Activated naive CD8-positive, alpha-beta T cell (primary cell): ENCODE measurements at regions not wholly inside any gene's neighbourhood (a gene's known extent, or its start where the extent isn't known, plus 50 kb on each side); places are given as distances from the start of the nearest gene placed in this dataset.
A peak's percentile ranks its signal among the peaks of the same experiment; 100 is the strongest.

Source experiments
- H3K27ac Mint-ChIP-seq: one replicate; pipeline ENCODE4 v1.8.0; 2021; ENCODE audit warnings: mixed read lengths
- H3K27me3 Mint-ChIP-seq: one replicate; pipeline ENCODE4 v1.8.0; 2021; ENCODE audit warnings: mixed read lengths
- H3K36me3 Mint-ChIP-seq: one replicate; pipeline ENCODE4 v1.8.0; 2021; ENCODE audit warnings: mixed read lengths
- H3K4me1 Mint-ChIP-seq: one replicate; pipeline ENCODE4 v1.8.0; 2021; ENCODE audit warnings: low read depth, mixed read lengths
- H3K4me3 Mint-ChIP-seq: one replicate; pipeline ENCODE4 v1.8.0; 2021; ENCODE audit warnings: mild to moderate bottlenecking, mixed read lengths
- H3K9me3 Mint-ChIP-seq: one replicate; pipeline ENCODE4 v1.8.0; 2021; ENCODE audit warnings: low read depth, mixed read lengths

DNA sequence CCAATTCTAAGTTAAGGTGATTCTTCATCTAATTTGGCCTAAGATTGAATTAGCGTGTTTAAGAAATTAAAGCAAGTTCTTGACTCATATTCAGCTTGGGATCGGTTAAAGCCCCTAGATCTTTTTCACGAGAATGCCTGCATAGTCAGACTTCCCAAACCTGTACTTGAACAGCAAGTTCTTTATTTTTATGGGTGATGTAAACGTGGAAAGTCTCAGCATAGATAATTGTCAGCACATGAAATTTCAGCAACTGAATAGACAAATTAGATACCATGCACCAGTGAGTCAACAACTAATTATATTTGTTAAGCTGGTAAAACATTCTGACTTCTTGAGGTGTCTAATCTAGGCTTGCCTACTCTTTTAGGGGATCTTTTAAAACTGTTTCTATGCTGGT, 183.1 kb upstream of the TNFAIP3 start:
- Mint-ChIP-seq H3K9me3 (no peaks in the 10 kb centered on the region), H3K27me3 (peaks cover 4% of the 10 kb centered on the region), H3K4me1 (peaks cover 5% of the 10 kb centered on the region), H3K27ac (no peak overlapping the region), H3K36me3 (no peaks in the 10 kb centered on the region), H3K4me3 (no peak overlapping the region)

- Mint-ChIP-seq H3K9me3 (no peaks in the 10 kb centered on the region), H3K27ac (no peak overlapping the region), H3K27me3 (no peaks in the 10 kb centered on the region), H3K4me1 (peaks cover 1% of the 10 kb centered on the region), H3K36me3 (no peaks in the 10 kb centered on the region), H3K4me3 (no peak overlapping the region)
These were observed 181.2 kb upstream of the TNFAIP3 start for GRCh38 chr6:137685798-137686375.

DNA sequence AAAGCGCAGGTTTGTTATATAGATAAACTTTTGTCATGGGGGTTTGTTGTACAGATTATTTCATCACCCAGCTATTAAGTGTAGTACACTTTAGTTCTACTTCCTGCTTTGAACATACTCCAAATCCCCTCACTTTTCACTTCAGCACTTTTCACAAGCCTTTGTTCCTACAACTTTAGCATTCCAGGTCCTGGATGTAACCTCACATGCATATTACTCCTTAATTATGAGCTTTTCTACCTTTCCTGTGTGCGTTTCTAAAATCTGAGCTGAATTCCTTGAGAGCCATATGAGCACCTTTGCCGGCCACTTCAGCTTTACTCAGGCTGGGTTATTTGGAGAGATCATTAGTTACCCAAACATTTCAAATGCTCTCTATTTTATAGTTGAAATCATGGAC, 179.2 kb upstream of the TNFAIP3 start:
- Mint-ChIP-seq H3K4me3 (no peak overlapping the region), H3K36me3 (no peaks in the 10 kb centered on the region), H3K27ac (no peak overlapping the region), H3K9me3 (no peaks in the 10 kb centered on the region), H3K4me1 (no peaks in the 10 kb centered on the region), H3K27me3 (no peaks in the 10 kb centered on the region)

DNA sequence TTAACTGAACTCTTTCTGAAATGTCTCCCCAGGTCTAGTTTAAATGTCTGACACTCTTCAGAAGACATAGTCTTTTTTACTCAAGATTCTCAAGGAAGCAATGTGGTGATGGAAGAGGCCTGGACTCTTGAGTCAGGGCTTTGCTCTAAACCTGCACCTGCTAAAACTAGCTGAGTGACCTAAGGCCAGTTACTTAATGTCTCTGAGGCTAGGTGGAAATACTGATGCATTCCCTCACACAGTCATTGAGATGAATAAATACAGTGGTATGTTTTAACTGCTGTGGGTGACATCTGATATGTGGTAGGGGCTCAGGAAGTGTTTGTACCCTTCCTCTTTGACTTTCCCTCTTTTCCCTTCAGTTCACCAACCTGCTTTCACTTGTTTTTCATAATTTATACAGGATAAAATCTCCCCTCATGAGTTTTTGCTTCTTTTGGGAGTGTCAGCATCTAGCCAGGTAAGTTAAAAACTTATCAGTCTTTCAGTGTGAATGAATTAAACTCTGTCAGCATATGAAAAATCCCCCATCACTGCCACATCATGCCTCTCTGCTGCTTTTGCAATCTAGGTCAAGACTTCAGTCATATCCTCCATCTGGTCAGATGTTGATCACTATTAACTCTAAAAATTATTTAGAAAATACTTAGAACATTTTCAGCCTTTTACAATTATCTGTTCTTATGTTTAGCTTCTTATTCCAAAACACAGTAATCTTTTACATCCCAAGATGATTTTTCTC, 178.7 kb upstream of the TNFAIP3 start:
- H3K27me3 Mint-ChIP-seq, result no peaks in the 10 kb centered on the region
- H3K4me3 Mint-ChIP-seq, result no peak overlapping the region
- no peaks in the 10 kb centered on the region for H3K36me3 Mint-ChIP-seq
- no peaks in the 10 kb centered on the region for H3K4me1 Mint-ChIP-seq
- no peaks in the 10 kb centered on the region for H3K9me3 Mint-ChIP-seq
- H3K27ac Mint-ChIP-seq, result no peak overlapping the region

DNA sequence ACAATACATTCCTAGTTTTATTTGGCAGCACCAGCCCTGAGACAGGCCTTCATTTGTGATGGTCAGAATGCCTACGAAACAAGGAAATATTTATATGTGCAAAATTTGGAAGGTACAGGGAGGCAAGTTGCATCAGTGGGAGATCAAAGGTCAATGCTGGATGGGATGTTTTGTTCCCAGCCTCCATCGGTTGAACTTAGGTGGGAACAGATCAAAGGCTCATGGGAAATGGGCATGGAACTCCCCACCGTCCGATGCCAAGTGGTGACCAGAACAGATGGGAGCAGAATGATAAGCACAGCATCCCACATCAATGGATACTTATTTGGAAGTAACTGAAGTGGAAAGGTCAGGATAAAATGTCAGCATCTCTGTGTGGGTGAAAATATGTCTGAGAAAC, 177.7 kb upstream of the TNFAIP3 start:
- Mint-ChIP-seq H3K27me3 (no peaks in the 10 kb centered on the region), H3K9me3 (no peaks in the 10 kb centered on the region), H3K4me1 (no peaks in the 10 kb centered on the region), H3K36me3 (no peaks in the 10 kb centered on the region), H3K27ac (no peak overlapping the region), H3K4me3 (no peak overlapping the region)

DNA sequence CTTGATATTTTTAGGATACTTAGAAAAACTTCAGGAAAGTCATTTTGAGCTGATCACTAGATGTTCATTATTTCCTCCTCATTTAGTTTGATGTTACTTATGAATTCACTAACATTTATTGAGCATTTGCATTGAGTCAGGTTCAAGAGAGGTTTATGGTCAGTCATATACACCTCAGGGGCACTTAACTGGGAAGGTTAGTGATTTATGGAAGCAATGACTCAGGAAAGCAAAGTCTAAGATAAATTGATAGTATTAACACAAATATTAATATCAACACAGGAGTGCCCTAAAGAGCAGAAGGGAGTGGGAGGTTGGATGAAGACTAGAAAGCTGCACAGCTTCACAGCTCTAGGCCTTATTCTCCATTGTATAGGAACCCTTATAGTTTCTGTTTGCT, 177.0 kb upstream of the TNFAIP3 start:
- Mint-ChIP-seq H3K27me3 (no peaks in the 10 kb centered on the region), H3K36me3 (no peaks in the 10 kb centered on the region), H3K9me3 (no peaks in the 10 kb centered on the region), H3K4me1 (no peaks in the 10 kb centered on the region), H3K27ac (no peak overlapping the region), H3K4me3 (no peak overlapping the region)

DNA sequence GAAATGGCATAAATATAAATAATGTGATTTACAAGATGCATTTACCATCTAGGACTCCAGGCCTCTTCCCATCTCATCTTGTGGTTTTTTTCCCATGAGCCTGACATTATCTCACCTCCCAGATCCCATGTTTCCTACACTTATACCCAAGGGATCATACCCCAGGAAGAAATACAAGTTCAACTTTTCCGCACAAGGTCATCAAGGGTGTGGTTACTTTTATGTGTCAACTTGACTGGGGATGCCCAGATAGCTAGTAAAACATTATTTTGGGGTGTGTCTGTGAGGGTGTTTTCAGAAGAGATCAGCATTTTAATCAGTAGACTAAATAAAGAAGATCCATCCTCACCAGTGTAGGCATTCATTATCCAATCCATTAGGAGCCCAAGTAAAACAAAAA, 176.3 kb upstream of the TNFAIP3 start:
- Mint-ChIP-seq H3K9me3 (no peaks in the 10 kb centered on the region), H3K27ac (no peak overlapping the region), H3K27me3 (no peaks in the 10 kb centered on the region), H3K36me3 (no peaks in the 10 kb centered on the region), H3K4me3 (no peak overlapping the region), H3K4me1 (peaks cover 5% of the 10 kb centered on the region)

- Mint-ChIP-seq H3K36me3 (no peaks in the 10 kb centered on the region), H3K27me3 (no peaks in the 10 kb centered on the region), H3K9me3 (no peaks in the 10 kb centered on the region), H3K4me3 (no peak overlapping the region), H3K27ac (no peak overlapping the region), H3K4me1 (peaks cover 7% of the 10 kb centered on the region)
These were observed 174.8 kb upstream of the TNFAIP3 start for GRCh38 chr6:137692308-137692707.

DNA sequence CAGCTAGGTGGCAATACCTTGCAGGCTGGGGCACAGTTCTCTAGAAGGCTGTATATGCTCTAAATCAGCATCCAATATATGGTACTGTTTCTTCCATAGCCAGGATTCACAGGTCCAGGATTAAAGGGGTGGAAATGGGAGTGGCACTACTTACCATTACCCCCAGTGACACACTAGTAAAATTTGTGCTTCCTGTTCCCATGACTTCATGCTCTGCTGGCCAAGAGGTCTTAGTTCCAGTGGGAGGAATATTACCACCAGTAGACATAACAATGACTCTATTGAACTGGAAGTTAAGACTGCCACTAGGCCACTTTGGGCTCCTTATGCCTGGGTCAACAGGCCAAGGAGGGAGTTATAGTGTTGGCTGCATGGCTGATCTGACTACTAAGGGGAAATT, 174.3 kb upstream of the TNFAIP3 start:
- Mint-ChIP-seq H3K4me3 (no peak overlapping the region), H3K27ac (no peak overlapping the region), H3K4me1 (peaks cover 11% of the 10 kb centered on the region), H3K27me3 (no peaks in the 10 kb centered on the region), H3K9me3 (no peaks in the 10 kb centered on the region), H3K36me3 (no peaks in the 10 kb centered on the region)

GRCh38 chr6:137693711-137694110, 173.3 kb upstream of the TNFAIP3 start:
- no peak overlapping the region for H3K27ac Mint-ChIP-seq
- H3K27me3 Mint-ChIP-seq, result no peaks in the 10 kb centered on the region
- H3K9me3 Mint-ChIP-seq, result no peaks in the 10 kb centered on the region
- peaks cover 20% of the 10 kb centered on the region for H3K4me1 Mint-ChIP-seq
- no peaks in the 10 kb centered on the region for H3K36me3 Mint-ChIP-seq
- H3K4me3 Mint-ChIP-seq, result no peak overlapping the region

- no peaks in the 10 kb centered on the region for H3K27me3 Mint-ChIP-seq
- H3K27ac Mint-ChIP-seq, result no peak overlapping the region
- no peak overlapping the region for H3K4me3 Mint-ChIP-seq
- no peaks in the 10 kb centered on the region for H3K9me3 Mint-ChIP-seq
- H3K4me1 Mint-ChIP-seq, result peaks cover 38% of the 10 kb centered on the region
- H3K36me3 Mint-ChIP-seq, result no peaks in the 10 kb centered on the region
These were observed 170.3 kb upstream of the TNFAIP3 start for GRCh38 chr6:137696765-137697164.

DNA sequence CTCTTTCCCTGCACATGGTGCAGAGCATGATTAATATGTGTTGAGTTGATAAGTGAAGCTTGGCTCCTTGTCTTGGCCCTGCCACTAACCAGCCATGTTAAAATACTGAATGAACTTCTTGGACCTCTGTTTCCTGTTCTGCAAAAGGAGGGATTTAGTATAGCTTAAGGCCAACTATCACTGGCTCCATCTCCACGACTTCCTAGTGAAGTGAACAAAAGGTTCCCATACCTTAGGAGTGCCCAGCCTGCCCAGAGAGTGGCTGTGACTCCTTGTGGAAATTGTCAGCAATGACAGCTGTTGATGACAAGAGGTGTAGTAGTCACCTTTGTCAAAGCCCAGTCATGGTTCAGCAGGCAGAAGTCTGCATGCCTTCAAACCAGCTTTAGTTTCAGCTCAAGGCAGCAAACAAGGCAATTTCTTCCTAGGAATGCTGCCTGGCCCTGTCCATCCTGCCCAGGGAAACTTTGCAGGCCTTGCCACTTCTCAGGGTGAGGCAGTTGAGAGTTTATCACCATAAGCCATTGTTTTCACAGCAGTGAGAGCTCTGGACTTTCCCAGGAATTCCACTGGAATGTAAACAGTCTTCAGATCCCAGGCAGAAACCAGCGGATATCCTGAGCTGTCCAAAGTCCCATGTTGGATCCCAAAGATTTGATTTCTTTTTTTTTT, 169.7 kb upstream of the TNFAIP3 start:
- H3K9me3 Mint-ChIP-seq, result no peaks in the 10 kb centered on the region
- H3K36me3 Mint-ChIP-seq, result no peaks in the 10 kb centered on the region
- no peak overlapping the region for H3K4me3 Mint-ChIP-seq
- no peaks in the 10 kb centered on the region for H3K27me3 Mint-ChIP-seq
- H3K27ac Mint-ChIP-seq, result peak overlapping the region; percentile 36
- peaks cover 38% of the 10 kb centered on the region for H3K4me1 Mint-ChIP-seq

DNA sequence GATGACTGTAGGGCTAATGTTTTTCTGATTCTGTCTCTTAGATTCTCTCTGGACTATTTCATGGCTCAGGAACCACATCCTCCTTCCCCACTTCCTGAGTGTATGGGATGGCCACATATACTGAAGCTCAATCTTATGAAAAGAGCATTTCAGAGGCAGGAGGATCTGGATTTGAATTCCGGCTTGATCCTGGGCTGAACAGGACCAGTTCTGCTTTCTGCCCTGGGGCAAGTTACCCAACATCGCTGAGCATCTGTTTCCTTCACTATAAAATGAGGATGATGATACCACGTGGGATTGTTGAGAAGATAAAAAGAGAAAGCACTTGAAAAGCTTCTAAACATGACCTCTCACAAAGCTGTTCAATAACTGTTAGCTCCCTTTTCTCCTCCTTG, 168.4 kb upstream of the TNFAIP3 start:
- peaks cover 38% of the 10 kb centered on the region for H3K4me1 Mint-ChIP-seq
- H3K4me3 Mint-ChIP-seq, result peak overlapping the region; percentile 71
- H3K36me3 Mint-ChIP-seq, result no peaks in the 10 kb centered on the region
- H3K27ac Mint-ChIP-seq, result peak overlapping the region; percentile 95
- H3K9me3 Mint-ChIP-seq, result no peaks in the 10 kb centered on the region
- H3K27me3 Mint-ChIP-seq, result no peaks in the 10 kb centered on the region

DNA sequence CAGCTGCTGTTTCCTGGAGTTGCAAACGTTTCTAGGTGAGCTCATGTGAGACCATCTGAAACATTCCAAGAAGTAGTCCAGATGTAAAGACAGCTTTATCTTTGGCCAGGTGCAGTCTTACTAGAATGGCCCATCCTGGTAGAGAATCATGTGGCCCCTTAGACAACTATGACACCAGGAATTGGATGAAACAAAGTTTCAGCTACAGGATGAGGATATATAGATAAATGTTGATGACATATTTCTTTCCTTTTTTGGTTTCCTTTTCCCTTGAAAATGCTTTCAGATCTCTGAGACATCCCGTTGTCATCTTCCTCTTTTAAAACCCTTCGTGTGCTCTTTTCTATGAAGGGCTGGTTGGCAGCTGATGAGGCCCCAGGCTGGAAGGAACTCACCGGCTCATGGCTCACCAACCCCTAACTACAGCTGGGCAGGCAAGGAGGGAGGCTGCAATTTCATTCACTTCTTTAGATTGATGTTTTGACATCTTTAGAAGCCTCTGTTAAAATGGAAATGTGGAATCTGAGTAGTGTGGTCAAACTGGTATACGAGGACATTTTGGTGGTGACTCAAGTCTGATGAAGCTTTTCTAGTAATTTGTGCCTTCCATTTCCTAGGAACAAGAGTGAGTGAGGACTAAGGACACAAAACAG, 167.9 kb upstream of the TNFAIP3 start:
- Mint-ChIP-seq H3K9me3 (no peaks in the 10 kb centered on the region), H3K36me3 (no peaks in the 10 kb centered on the region), H3K4me1 (peaks cover 38% of the 10 kb centered on the region), H3K27me3 (no peaks in the 10 kb centered on the region), H3K27ac (peak overlapping the region; percentile 95), H3K4me3 (peak overlapping the region; percentile 71)

- H3K36me3 Mint-ChIP-seq, result no peaks in the 10 kb centered on the region
These were observed 166.9 kb upstream of the TNFAIP3 start for GRCh38 chr6:137700161-137700560.

More at GRCh38 chr6:137700161-137700560, 166.9 kb upstream of the TNFAIP3 start:
- Mint-ChIP-seq H3K4me1 (peaks cover 40% of the 10 kb centered on the region), H3K9me3 (no peaks in the 10 kb centered on the region), H3K27me3 (no peaks in the 10 kb centered on the region), H3K27ac (peak overlapping the region; percentile 95), H3K4me3 (no peak overlapping the region)
